A549 (cell line): ENCODE measurements at regions not wholly inside any gene's neighbourhood (a gene's known extent, or its start where the extent isn't known, plus 50 kb on each side); places are given as distances from the start of the nearest gene placed in this dataset.

Experiments used
- ATAC-seq, 2 experiments: fragments of 200-7000 bp in 1 of 2; fragments of >200 bp in 1 of 2; cut with Nextera tagmentation in 1 of 2; cut with Tn5 transposase in 1 of 2; 3 replicates each; pipeline versions ENCODE4 v1.8.0 to v1.9.1; 2018 to 2020; ENCODE audit warnings: mild to moderate bottlenecking in 1 of 2, moderate library complexity in 1 of 2
- CTCF ChIA-PET: fragments of 300-600 bp; sonication (Branson Sonifier 250); formaldehyde crosslinking; extraction: SDS; loops from one replicate; lab custom pipeline; 2021; ENCODE audit warnings: antibody characterized with exemption, inconsistent platforms; lab: Yijun Ruan, JAX
- POLR2A ChIA-PET: fragments of 350-600 bp; formaldehyde crosslinking; extraction: SDS; loops from one replicate; lab custom pipeline; 2021; ENCODE audit warnings: antibody characterized with exemption, inconsistent platforms; lab: Yijun Ruan, JAX
- DNase-seq, 2 experiments: peaks; one replicate each; pipeline versions ENCODE4 v3.0.0 to v3.0.0-alpha.2; 2011 to 2016; ENCODE audit warnings: low read depth in 1 of 2, low spot score in 1 of 2
- FAIRE-seq: peaks from 2 replicates; lab custom pipeline; 2011; peaks lifted over from hg19 to GRCh38; lab: Jason Lieb, UNC
- H3K27ac ChIP-seq, 2 experiments: fragments of >200 bp; sonication (Bioruptor Twin); formaldehyde crosslinking; 3 replicates each; pipeline ENCODE4 v1.5.1; 2016 to 2017
- H3K4me1 ChIP-seq: fragments of >200 bp; sonication (Bioruptor Twin); formaldehyde crosslinking; 3 replicates; pipeline ENCODE4 v1.6.1; 2016
- H3K4me2 ChIP-seq: fragments of >200 bp; sonication (Bioruptor Twin); formaldehyde crosslinking; 3 replicates; pipeline ENCODE4 v1.6.1; 2016
- H3K4me3 ChIP-seq: fragments of >200 bp; sonication (Bioruptor Twin); formaldehyde crosslinking; 3 replicates; pipeline ENCODE4 v1.5.1; 2016
- H3K9me3 ChIP-seq: fragments of >200 bp; sonication (Bioruptor Twin); formaldehyde crosslinking; 3 replicates; pipeline ENCODE4 v1.6.1; 2016
- CEBPB ChIP-seq, 2 experiments: fragments of >200 bp in 1 of 2; sonication (Bioruptor Twin) in 1 of 2; formaldehyde crosslinking in 1 of 2; IDR thresholded peaks; 2 replicates each; pipeline ENCODE4 v1.6.1; 2012 to 2016
- CTCF ChIP-seq: fragments of >200 bp; sonication (Bioruptor Twin); formaldehyde crosslinking; IDR thresholded peaks from 3 replicates; pipeline ENCODE4 v1.5.1; 2016
- E2F6 ChIP-seq: IDR thresholded peaks from 2 replicates; pipeline ENCODE4 v1.6.1; 2012; ENCODE audit warnings: low read depth, borderline replicate concordance
- ELK1 ChIP-seq: fragments of 150-350 bp; IDR thresholded peaks from 2 replicates; pipeline ENCODE4 v1.6.1; 2014; ENCODE audit warnings: low read depth, mild to moderate bottlenecking, low read length
- HOXB13 ChIP-seq: fragments of 250-450 bp; sonication (Bioruptor Pico); IDR thresholded peaks from 2 replicates; pipeline ENCODE4 v1.5.0; 2020; ENCODE audit warnings: low read depth, mild to moderate bottlenecking, moderate library complexity
- KDM1A ChIP-seq: fragments of 200-600 bp; sonication (generic); IDR thresholded peaks from 2 replicates; pipeline ENCODE4 v1.6.1; 2016; ENCODE audit warnings: low read depth, mild to moderate bottlenecking
- KDM5A ChIP-seq: fragments of 200-600 bp; sonication (generic); IDR thresholded peaks from 2 replicates; pipeline ENCODE4 v1.6.1; 2016; ENCODE audit warnings: antibody characterized with exemption, mild to moderate bottlenecking
- MAFK ChIP-seq: fragments of 450-650 bp; IDR thresholded peaks from 2 replicates; pipeline ENCODE4 v1.6.1; 2014; ENCODE audit not compliant: partially characterized antibody
- NPAS2 ChIP-seq: fragments of 250-450 bp; sonication (Bioruptor Pico); IDR thresholded peaks from 2 replicates; pipeline ENCODE4 v1.8.0; 2022; ENCODE audit warnings: mild to moderate bottlenecking, moderate library complexity, borderline replicate concordance
- POLR2AphosphoS2 ChIP-seq: conservative IDR thresholded peaks from 2 replicates; pipeline ENCODE4 v1.6.1; 2012; ENCODE audit warnings: low read length, improper control_type of control experiment, inconsistent platforms
- RARB ChIP-seq: fragments of 250-450 bp; sonication (Bioruptor Pico); IDR thresholded peaks from 2 replicates; pipeline ENCODE4 v1.8.0; 2021; ENCODE audit warnings: mild to moderate bottlenecking, moderate library complexity
- TFCP2L1 ChIP-seq: fragments of 250-450 bp; sonication (Bioruptor Pico); IDR thresholded peaks from 2 replicates; pipeline ENCODE4 v1.5.0; 2021; ENCODE audit warnings: mild to moderate bottlenecking
- ZC3H11A ChIP-seq: fragments of 450-650 bp; IDR thresholded peaks from 2 replicates; pipeline ENCODE4 v1.6.1; 2014; ENCODE audit warnings: antibody characterized with exemption, mild to moderate bottlenecking
- ZFP36 ChIP-seq: fragments of 450-650 bp; IDR thresholded peaks from 2 replicates; pipeline ENCODE4 v1.6.1; 2014; ENCODE audit warnings: borderline replicate concordance; ENCODE audit not compliant: partially characterized antibody
- ZNF302 ChIP-seq: fragments of 250-450 bp; sonication (Bioruptor Pico); IDR thresholded peaks from 2 replicates; pipeline ENCODE4 v1.9.0; 2021; ENCODE audit warnings: inconsistent platforms, mild to moderate bottlenecking, moderate library complexity
- WGBS: methylation state at CpG from one replicate; pipeline ENCODE4 v1.1.6; 2017; ENCODE audit errors: missing lambda C conversion rate; 5-methylcytosine and 5-hydroxymethylcytosine counted together
- TF ChIP-seq, protein P1 (sequence below): fragments of >200 bp; sonication (Bioruptor Twin); formaldehyde crosslinking; IDR thresholded peaks from 2 replicates; pipeline ENCODE4 v1.6.1; 2016
- TF ChIP-seq, protein P2 (sequence below): IDR thresholded peaks from 2 replicates; pipeline ENCODE4 v1.6.1; 2012

GRCh38 chr5:93165559-93165958, 415.5 kb downstream of the NR2F1-AS1 start:
- DNase-seq (no peak), ATAC-seq (no peak), FAIRE-seq (no peak)
- ChIA-PET POLR2A (no interaction called here), CTCF (no interaction called here)
- TF ChIP-seq ZFP36 = no peak
- TF ChIP-seq, protein P1, sequence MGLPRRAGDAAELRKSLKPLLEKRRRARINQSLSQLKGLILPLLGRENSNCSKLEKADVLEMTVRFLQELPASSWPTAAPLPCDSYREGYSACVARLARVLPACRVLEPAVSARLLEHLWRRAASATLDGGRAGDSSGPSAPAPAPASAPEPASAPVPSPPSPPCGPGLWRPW = no peak
- TF ChIP-seq CEBPB (IDR thresholded peaks at IDR 0.05) = no peak
- no peak for TF ChIP-seq ZC3H11A
- TF ChIP-seq HOXB13 = no peak
- TF ChIP-seq POLR2AphosphoS2 = no peak
- TF ChIP-seq RARB (CRISPR knock-in tag) = no peak
- no peak for TF ChIP-seq KDM5A
- TF ChIP-seq E2F6 = no peak
- TF ChIP-seq KDM1A = no peak
- TF ChIP-seq TFCP2L1 = no peak
- no peak for TF ChIP-seq CTCF
- WGBS = 91% methylated on average over 2 of the region's 2 CpGs
- Histone ChIP-seq H3K4me2 (no peak overlapping the region), H3K4me3 (no peak overlapping the region), H3K27ac (no peak overlapping the region), H3K4me1 (peaks cover 39% of the 10 kb centered on the region), H3K9me3 (no peaks in the 10 kb centered on the region)

DNA sequence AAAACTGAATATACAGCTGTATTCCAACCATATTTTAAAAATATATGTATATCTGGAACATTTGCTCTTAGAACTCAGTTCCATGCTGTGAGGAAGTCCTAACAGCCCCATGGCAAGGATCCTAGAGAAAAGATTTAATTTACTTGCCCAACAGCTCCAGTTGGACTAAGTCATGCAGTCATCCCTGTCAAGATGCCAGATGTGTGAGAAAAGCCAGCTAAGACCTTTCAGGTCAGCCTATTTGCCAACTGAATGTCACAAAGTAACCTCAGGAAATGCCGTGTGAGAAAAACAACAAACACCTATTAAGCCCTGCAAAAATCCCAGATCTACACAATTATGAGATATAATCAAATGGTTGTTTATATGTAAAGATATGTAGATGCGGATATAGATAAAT, 416.3 kb downstream of the NR2F1-AS1 start:
- no peak for FAIRE-seq
- Histone ChIP-seq H3K4me2 (peak overlapping the region; percentile 56), H3K4me1 (peaks cover 39% of the 10 kb centered on the region), H3K9me3 (no peaks in the 10 kb centered on the region), H3K4me3 (no peak overlapping the region), H3K27ac (peak overlapping the region; percentile 6 to 26; a peak in 3 of 6 replicates)
- no peak for ATAC-seq
- peak; percentile 15 to 47 for DNase-seq
- ChIA-PET POLR2A (no interaction called here), CTCF (no interaction called here)
- TF ChIP-seq ZNF302 (CRISPR knock-in tag) (no peak), NPAS2 (no peak), ELK1 (no peak), CTCF (no peak), MAFK (peak; percentile 11)
- TF ChIP-seq, protein P2, sequence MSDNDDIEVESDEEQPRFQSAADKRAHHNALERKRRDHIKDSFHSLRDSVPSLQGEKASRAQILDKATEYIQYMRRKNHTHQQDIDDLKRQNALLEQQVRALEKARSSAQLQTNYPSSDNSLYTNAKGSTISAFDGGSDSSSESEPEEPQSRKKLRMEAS = no peak
- WGBS = 51% methylated on average over 2 of the region's 2 CpGs
